ENCODE measurements at regions not wholly inside any gene's neighbourhood (a gene's known extent, or its start where the extent isn't known, plus 50 kb on each side); places are given as distances from the start of the nearest gene placed in this dataset.
"Not testable (repeated sequence)": the region's sequence is repeated elsewhere in the genome, so short reads cannot be mapped to it uniquely, and the experiment has no call there.

DNA sequence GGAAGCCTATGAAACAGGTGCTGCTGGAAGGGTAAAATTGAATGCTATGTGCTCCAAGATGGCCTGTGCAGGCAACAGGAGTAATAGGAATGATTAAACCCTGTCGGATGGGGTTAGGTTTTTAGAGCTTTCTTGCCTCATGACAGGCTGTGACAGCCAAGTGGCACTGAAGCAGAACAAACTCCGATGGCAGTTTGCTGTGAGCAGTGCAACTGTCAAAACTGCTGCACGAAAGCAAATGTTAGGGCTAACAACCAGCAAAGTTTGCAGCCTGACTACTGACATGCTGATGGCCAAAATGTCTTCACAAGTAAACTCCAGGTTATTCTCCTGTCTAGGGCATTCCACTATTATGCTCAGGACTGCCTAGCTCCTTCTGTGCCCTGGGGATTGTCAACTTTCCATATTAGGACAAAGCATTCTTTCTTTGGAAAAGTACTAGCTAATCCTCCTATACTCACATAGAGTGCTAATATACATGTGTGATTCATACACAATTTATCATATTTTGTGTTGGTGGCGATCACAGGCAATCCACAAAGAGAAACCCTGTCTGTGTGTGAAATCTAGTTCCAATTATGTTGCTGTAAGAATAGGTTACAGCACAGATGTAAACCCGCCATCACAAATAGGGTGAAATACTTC, 486.6 kb upstream of the TENM3 start:
- no peak for DNase-seq (ENCODE audit: low read depth)

DNA sequence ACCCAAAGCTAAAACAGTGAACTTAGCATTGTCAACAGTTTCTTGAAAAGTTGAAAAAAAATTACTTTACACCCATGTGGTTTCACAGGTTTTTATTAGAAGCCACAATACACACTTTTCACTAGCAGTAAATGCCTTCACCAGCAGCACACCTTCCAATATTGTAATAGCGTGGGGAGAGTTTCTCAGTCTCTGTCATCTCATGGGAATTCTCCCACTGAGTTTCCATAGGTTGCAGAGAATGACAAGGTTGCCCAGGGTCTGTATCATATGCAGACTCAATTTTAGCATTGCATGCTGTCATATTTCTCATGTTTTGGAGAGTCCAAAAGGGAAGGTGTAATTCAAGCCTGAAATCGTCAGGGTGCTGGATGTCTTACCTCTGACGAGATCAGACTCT, 486.1 kb upstream of the TENM3 start:
- no peak for DNase-seq (ENCODE audit: low read depth)

DNA sequence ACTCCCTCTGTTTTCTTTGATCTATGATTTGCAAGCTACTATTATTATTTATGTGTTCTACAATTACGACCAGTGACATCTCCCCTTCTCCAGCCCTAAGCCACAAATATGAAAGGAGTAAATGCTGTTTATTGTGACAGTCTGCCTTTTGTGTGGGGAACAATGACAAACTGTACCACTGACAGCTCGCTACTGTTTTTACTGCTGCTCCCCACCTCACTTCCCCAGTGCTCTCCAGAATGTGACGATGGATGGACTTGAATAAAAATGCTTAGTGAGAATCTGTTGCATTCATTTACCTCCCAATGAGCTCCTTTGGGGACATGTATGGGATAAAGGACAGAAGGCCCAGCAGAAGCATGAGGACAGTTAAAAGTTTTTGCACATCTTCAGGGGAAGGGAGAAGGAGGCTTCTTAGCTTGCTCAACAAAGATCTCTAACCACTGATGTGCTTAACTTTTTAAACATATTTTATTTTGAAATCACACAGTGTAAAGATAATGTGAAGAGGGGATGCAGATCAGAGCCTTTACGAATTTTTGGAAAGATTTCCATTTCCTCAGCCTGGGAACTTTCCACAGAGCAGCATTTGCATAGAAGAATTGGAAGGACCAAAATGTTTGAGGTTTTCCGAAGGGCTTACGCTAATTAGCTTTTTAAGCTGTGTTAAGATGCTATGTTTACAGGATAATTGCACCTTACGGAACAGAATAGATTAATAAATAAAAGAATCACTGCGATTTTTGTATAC, 485.1 kb upstream of the TENM3 start:
- DNase-seq (ENCODE audit: low read depth), result no peak

DNA sequence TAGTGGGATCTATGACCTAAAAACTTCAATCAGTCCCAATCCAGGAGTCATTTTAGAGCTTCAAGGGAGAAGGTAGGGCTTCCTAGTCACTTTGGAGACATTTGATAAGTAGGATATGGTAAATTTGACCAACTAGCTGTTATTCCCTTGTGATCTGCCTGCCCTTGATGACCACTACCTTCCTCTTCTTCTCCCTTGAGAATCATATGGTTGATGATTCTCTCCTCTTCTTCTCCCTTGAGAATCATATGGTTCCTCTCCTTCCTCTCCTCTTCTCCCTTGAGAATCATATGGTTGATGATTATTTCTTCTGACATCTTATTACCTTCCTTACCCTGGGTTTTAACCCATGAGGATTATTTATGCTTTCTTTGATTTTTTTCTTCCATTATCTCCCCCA, 482.6 kb upstream of the TENM3 start:
- DNase-seq (ENCODE audit: low read depth), result no peak

DNA sequence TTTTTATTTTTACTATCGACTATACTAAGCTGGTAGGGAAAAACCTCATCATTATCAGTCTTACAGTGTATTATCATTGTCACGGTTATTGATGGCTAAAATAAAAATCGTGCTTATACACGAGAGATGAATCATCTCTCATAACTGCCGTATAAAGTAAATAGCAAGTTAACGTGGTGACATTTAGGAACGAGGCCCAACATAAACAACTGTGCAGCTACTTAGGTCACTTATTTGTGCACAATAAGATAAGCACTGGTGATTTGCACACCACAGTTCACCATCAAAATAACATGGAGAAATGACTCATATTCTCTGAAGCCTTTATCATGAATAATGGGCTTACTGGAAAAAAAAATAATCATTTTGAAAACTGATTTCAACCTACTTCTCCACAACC, 482.0 kb upstream of the TENM3 start:
- no peak for DNase-seq (ENCODE audit: low read depth)

DNA sequence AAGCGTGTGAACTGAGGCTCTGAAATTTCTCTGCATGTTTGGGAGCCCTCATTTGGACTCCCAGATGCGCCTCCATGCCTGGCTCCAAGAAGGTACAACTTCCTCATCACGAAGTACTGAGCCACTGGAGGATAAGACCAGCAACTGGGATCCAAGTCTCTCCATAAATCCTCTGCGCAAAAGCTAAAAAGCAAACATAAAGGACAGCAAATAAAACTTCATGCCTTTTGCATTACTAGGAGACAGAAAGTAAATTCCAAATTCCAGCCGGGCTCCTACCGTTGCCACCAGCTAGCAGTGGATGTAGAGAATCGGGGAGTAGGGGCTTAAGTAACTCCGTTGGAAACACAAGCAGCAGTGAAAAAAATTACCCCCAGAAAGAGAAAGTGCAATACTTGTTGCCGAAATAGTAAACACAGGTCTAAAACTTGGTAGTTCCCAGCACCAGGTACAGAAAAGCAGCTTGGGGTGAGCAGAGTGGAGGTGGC, 477.1 kb upstream of the TENM3 start:
- DNase-seq (ENCODE audit: low read depth), result no peak

DNA sequence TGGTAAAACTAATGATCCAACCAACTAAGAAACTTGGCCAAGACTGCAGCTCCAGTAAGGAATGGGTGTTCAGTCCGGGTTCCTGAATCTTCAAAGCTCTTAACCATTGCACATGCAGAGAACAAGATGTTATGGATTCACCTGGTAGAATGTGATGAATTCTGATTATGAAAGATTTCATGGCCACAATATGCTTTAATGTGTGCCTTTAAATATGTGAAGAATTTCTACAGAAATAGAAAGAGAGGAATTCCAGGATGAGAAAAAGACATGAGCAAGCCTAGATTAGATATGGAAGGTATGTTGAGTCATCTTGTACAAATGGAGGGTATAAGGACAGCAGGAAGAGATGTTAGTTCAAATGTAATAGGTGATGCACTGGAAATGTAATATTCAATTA, 472.2 kb upstream of the TENM3 start:
- DNase-seq (ENCODE audit: low read depth), result no peak

DNA sequence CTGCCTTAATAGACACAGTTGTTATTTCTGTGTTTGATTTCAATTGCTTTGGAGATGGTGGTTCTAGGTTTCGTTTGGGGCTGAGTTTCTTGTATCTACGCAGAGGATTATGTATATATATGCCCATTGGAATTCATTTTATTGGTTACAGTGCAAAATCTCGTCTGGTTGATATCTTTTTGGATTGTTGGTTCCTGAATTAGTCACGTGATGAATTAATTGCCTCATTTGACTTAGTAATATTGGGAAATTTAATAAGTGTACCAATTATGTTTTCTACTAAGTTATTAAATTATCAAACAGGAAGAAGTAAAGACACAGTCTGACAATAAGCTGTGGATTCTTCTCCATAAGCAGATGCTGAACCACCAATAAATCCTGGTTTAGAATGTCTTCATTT, 467.9 kb upstream of the TENM3 start:
- no peak for DNase-seq (ENCODE audit: low read depth)

DNA sequence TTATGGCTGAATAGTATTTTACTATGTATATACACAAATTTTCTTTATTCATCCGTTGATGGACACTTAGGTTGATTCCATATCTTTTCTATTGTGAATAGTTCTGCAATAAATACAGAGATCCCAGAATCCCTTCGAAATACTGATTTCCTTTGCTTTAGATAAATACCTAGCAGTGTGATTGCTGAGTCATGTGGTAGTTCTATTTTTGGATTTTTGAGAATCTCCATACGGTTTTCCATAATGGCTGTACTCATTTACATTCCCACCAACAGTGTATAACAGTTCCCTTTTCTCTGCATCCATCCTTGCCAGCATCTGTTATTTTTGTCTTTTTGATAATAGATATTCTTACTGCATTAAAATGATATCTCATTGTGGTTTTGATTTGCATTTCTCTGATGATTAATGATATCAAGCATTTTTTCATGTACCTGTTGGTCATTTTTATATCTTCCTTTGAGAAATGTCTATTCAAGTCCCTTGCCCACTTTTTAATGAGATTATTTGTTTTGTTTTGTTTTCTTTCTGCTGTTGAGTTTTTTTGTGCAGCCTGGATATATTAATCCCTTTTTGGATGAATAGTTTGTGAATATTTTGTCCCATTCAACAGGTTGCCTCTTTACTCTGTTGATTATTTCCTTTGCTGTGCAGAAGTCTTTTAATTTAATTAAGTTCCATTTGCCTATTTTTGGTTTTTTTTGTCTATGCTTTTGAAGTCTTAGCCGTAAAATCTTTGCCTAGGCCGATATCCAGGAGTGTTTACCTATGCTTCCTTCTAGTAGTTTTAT, 466.7 kb upstream of the TENM3 start:
- DNase-seq (ENCODE audit: low read depth), result no peak

DNA sequence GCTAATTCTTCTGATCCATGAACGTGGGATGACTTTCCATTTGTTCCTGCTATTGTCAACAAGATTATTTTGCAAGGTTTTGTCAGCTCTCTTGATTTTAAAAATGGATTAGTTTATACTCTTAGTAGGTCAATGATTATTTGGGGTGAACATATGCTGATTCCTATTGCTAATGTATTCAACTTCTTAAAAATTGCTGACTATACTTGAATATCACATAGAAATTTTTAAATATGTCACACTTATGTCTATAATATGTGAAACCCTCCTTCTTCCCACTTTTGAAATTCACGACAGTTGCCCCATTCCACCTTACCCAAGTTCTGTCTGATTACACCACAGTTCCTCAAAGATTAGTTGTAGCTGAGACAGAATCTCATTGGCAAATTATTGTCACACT, 465.7 kb upstream of the TENM3 start:
- no peak for DNase-seq (ENCODE audit: low read depth)

DNA sequence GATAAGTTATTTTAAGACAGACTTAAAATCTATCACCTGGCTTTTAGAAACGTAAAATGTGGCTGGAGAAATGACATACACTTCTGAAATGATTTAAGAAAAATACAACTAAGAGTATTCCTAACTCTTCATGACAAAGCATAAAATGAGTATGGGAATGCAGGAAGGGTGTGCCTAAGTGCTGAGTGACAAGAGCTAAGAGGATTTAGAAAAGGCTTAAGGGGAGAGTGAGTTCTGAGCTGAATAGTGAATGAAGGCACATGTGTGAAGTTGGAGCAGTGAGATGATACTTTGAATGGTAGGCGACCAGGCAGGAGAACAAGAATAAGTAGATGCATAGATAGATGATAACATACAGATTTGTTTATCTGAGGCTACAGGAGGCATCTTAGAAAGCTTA, 458.3 kb upstream of the TENM3 start:
- no peak for DNase-seq (ENCODE audit: low read depth)

DNA sequence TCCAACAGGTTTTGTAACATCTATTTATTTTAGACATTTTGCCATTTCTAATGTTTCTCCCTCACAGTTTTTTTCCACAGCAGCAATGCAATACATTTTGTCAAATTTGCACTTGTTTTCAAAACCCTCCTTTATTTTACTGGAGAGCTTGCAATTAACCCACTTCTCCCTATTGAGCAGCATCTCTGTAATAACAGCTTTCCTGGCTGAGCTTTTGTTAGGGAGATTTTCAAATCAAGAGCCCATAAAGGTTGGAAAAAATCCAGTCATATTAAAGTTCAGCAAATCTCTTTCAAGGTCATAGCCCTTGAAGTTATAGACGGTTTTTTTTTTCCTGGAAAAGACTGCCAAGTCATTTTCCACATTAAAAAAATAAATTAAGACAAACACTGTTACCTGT, 450.6 kb upstream of the TENM3 start:
- no peak for DNase-seq (ENCODE audit: low read depth)

DNA sequence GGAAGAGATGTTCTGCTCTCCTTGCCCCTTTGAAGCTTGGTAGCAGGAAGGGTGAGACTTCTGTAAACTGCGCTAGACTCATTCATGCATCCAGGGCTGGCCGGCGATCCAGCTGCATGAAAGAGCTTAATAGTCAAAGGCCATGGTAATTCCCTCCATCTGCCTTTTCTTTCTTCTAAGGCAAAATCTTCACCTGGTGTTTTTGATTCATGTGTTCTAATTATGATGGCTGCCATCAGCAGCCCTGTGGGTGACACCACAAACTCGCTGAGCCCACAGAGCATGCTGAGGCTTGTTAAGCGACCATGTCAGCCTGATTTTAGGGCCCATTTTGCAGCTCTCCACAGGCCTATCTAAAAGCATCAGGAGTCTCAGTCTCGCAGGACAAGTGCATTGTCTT, 450.1 kb upstream of the TENM3 start:
- no peak for DNase-seq (ENCODE audit: low read depth)

DNA sequence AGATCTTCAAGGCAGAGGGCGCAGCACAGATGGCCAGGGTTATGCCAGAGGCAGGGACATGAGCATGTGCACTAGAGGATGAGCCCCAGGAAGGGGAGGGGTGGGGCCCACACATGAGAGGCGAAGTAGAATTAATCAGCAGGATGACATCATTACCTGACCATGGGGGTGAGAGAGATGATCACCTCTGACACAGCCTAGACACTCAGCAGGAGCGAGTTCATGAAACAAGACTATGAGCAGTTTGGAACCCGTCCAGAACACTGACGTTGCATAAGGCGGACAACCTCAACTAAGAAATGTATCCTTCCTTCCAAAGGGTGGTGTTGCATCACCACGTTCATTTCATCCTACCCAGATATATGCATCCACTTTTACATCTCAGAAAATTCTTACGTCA, 446.7 kb upstream of the TENM3 start:
- no peak for DNase-seq (ENCODE audit: low read depth)

DNA sequence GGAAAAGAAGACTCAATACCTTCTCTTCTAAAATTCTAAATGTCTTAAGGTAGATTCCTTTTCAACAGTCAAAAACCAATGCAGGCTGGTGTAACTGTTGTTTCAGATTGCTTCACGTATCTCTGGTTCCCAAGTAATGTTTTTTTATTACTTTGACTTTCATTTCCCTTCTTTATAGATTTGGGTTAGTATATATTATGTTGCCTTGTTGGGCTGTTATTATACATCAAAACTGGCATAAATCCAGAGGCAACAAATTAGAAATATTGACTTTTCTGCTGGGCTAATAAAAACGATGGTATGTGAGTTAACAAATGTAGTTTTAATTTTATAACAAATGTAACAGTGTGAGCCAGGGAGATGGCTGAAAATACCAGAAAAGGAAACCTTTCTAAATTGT, 444.7 kb upstream of the TENM3 start:
- DNase-seq (ENCODE audit: low read depth), result no peak

DNA sequence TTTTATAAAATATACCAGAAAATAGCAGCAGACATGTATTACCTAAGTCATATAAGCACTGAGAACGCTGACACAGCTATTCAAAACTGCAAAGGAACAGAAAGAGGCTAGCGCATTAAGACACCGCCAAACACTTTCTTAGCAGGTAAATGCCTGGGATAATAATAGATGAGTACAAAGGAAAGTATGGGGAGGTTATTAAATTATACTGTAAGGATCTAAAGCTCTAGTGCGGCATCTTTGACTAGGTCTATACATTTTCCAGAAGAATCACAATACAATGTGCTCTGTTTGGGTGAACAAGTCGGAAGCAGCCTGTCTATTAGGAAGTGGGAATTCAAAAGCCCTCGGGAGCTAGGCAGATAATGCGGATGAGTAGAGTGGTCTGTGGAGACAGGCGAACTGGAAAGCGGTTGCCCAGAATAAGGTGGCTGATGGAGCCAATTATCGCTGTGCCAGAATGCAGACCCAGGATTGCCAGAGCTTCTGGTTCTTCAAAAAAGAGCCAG, 443.6 kb upstream of the TENM3 start:
- no peak for DNase-seq (ENCODE audit: low read depth)

DNA sequence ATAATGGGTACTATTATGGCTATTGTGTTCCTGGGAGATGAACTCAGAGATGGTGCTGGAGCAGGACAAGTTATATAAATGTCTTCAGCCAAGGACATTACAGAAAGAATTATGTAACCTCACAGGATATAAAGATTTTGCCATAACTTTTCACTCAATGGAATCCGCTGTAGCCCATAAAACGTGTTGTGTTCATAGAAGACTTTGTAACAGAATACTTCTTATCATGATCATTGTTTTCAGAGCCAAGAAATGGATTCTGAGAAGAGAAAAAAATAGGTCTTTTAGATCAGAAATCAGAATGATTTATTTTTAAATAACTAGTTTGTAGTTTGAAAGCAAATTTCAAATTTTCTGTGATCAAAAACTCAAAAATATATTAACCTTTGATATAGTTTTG, 441.0 kb upstream of the TENM3 start:
- no peak for DNase-seq (ENCODE audit: low read depth)

DNA sequence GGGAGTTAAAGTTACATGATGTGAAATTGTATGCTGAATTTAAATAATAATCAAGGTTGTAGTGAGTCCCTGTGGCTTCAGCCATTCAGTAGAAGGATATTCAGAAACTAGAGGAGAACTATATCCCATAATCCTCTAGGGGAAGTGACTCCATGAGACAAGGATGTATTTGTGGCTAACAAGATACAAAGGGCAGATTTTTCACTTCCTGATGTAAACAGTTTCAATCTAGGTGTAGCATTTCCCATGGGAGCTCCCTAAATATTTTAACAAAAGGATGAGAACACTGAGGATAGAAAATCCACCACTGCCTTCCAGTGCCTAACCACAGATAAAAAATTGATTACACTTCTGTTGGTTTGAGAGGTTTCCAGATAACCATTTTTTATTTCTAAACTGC, 435.4 kb upstream of the TENM3 start:
- DNase-seq (ENCODE audit: low read depth), result no peak

DNA sequence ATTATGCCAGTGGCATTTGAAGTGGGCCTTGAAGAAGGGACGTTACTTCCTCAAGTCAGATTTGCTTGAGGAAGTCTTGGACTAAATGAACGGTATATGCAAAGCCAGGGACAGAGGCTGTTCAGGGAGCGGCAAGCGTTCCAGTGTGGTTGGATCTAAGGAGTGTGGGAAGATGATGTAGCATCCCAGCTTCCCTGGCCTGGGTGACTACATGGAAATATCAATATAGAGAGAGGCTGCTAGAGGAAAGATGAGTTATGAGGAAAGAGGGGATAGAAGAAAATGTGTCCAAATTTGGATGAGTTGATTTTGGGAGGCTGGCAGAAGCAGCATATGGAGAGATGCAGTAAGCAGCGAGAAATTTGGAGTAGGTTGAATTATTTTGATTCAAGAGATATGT, 432.5 kb upstream of the TENM3 start:
- no peak for DNase-seq (ENCODE audit: low read depth)

DNA sequence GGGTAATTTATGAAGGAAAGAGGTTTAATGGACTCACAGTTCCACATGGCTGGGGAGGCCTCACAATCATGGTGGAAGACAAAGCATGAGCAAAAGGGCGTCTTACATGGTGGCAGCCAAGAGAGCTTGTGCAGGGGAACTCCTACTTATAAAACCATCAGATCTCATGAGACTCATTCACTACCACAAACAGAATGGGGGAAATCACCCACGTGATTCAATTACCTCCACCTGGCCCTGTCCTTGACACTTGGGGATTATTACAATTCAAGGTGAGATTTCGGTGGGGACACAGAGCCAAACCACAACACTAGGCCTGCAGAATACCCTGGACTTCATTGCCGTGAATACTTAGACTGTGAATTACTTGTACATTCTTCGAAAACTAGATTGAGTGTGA, 431.7 kb upstream of the TENM3 start:
- not testable (repeated sequence) for DNase-seq (ENCODE audit: low read depth)

DNA sequence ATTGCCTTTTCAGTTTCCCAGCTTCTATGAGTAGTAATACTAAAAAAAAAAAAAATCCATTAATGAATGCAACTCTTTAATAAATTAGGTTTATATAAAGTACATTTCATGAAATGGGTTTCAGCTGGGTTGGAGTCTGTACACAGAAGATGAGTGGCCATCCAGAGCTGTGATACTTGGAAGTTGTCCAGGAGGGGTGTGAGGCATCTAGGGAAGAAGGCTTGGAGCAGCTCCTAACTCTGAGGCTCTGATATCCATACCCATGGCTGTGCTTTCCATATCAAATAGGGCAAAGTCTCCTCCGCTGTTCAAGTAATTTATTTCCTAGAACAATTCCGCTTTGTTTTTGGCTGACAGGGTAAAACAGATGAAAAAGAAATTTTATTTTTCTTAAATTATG, 423.3 kb upstream of the TENM3 start:
- DNase-seq (ENCODE audit: low read depth), result no peak

DNA sequence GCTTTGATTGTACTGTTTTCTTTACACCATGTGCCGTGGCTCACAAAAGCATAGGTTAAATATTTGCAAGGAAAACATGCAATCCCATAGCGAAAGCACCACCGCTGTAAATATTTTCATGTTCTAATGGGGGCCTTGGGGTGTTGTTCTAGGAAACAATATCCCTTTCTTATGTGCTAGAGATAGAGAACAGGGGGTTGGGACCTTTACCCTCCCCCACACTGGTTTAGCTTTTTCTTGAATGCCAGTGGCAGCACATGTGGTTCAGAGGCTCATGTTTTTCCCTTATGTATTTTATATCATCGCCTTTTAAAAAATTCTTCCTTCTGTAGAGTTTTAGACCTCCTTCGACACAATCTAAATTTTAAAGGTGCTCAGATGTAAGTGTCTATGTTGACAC, 422.6 kb upstream of the TENM3 start:
- DNase-seq (ENCODE audit: low read depth), result no peak

Data from activated T-cell treated with anti-CD3 and anti-CD28 coated beads for 24 hours (primary cell).